Natural killer cell treated with Interleukin-12 subunit alpha and Interleukin-12 subunit beta and Interleukin-15 and Interleukin-18, amount 100 ng/mL, for 72 hours (primary cell): ENCODE measurements at regions not wholly inside any gene's neighbourhood (a gene's known extent, or its start where the extent isn't known, plus 50 kb on each side); places are given as distances from the start of the nearest gene placed in this dataset.
"Not testable (repeated sequence)": the region's sequence is repeated elsewhere in the genome, so short reads cannot be mapped to it uniquely, and the experiment has no call there.

Source experiments
- ATAC-seq, 2 donors: fragments of 150-1000 bp; cut with Tn5 transposase in 1 of 2; sonication (Bioruptor Pico), chemical (Tn5 transposase) in 1 of 2; 2 replicates each; pipeline ENCODE4 v1.10.0; 2021
- DNase-seq: peaks from one replicate; pipeline ENCODE4 v3.0.0; 2022; ENCODE audit warnings: low spot score
- H3K27ac Mint-ChIP-seq, 2 donors: 1 replicate in 1 of 2; 2 replicates in 1 of 2; pipeline ENCODE4 v1.8.0; 2022; ENCODE audit warnings: mixed read lengths in 2 of 2, mild to moderate bottlenecking in 1 of 2, moderate library complexity in 1 of 2
- H3K27me3 Mint-ChIP-seq, 2 donors: 1 replicate in 1 of 2; 2 replicates in 1 of 2; pipeline ENCODE4 v1.8.0; 2022; ENCODE audit warnings: mixed read lengths in 2 of 2
- H3K36me3 Mint-ChIP-seq: one replicate; pipeline ENCODE4 v1.8.0; 2022; ENCODE audit warnings: mixed read lengths
- H3K4me1 Mint-ChIP-seq, 2 donors: 1 replicate in 1 of 2; 2 replicates in 1 of 2; pipeline ENCODE4 v1.8.0; 2022; ENCODE audit warnings: low read depth in 2 of 2, mixed read lengths in 2 of 2, mild to moderate bottlenecking in 1 of 2
- H3K4me3 Mint-ChIP-seq: one replicate; pipeline ENCODE4 v1.8.0; 2022; ENCODE audit warnings: mixed read lengths
- H3K9me3 Mint-ChIP-seq: 2 replicates; pipeline ENCODE4 v1.8.0; 2022; ENCODE audit warnings: mixed read lengths

GRCh38 chr2:33913071-33913616 is 314.0 kb upstream of the FAM98A start:
- Mint-ChIP-seq H3K27me3 (no peaks in the 10 kb centered on the region), H3K4me1 (no peaks in the 10 kb centered on the region), H3K27ac (no peak overlapping the region), H3K9me3 (peaks cover 21% of the 10 kb centered on the region), H3K4me3 (no peak overlapping the region), H3K36me3 (no peaks in the 10 kb centered on the region)
- DNase-seq (no peak), ATAC-seq (no peak)

- ATAC-seq, result no peak
- H3K27ac Mint-ChIP-seq, result no peak overlapping the region
Measured at GRCh38 chr2:33911327-33911726, 312.2 kb upstream of the FAM98A start.

GRCh38 chr2:33909945-33910695 is 311.0 kb upstream of the FAM98A start:
- H3K4me1 Mint-ChIP-seq, result no peaks in the 10 kb centered on the region
- H3K4me3 Mint-ChIP-seq, result no peak overlapping the region
- H3K9me3 Mint-ChIP-seq, result peaks cover 18% of the 10 kb centered on the region
- no peak overlapping the region for H3K27ac Mint-ChIP-seq
- H3K27me3 Mint-ChIP-seq, result no peaks in the 10 kb centered on the region
- ATAC-seq, result no peak
- no peak for DNase-seq
- no peaks in the 10 kb centered on the region for H3K36me3 Mint-ChIP-seq

More at GRCh38 chr2:33911327-33911726, 312.2 kb upstream of the FAM98A start:
- H3K27me3 Mint-ChIP-seq, result no peaks in the 10 kb centered on the region
- no peak overlapping the region for H3K4me3 Mint-ChIP-seq
- peaks cover 21% of the 10 kb centered on the region for H3K9me3 Mint-ChIP-seq
- no peaks in the 10 kb centered on the region for H3K36me3 Mint-ChIP-seq
- DNase-seq, result no peak
- no peaks in the 10 kb centered on the region for H3K4me1 Mint-ChIP-seq

GRCh38 chr2:33907866-33908265 is 308.8 kb upstream of the FAM98A start:
- H3K9me3 Mint-ChIP-seq, result peaks cover 10% of the 10 kb centered on the region
- DNase-seq, result no peak
- H3K27ac Mint-ChIP-seq, result no peak overlapping the region
- no peaks in the 10 kb centered on the region for H3K4me1 Mint-ChIP-seq
- no peak overlapping the region for H3K4me3 Mint-ChIP-seq
- no peak for ATAC-seq
- H3K27me3 Mint-ChIP-seq, result no peaks in the 10 kb centered on the region
- H3K36me3 Mint-ChIP-seq, result no peaks in the 10 kb centered on the region

GRCh38 chr2:33906129-33906528 is 307.0 kb upstream of the FAM98A start:
- H3K4me1 Mint-ChIP-seq, H3K9me3 Mint-ChIP-seq, ATAC-seq, DNase-seq, H3K36me3 Mint-ChIP-seq, H3K4me3 Mint-ChIP-seq, H3K27me3 Mint-ChIP-seq, H3K27ac Mint-ChIP-seq: not testable (repeated sequence)

- peaks cover 7% of the 10 kb centered on the region for H3K9me3 Mint-ChIP-seq
- H3K4me3 Mint-ChIP-seq, result no peak overlapping the region
- H3K27me3 Mint-ChIP-seq, result no peaks in the 10 kb centered on the region
- DNase-seq (no peak), ATAC-seq (no peak)
- H3K4me1 Mint-ChIP-seq, result no peaks in the 10 kb centered on the region
- H3K36me3 Mint-ChIP-seq, result no peaks in the 10 kb centered on the region
- H3K27ac Mint-ChIP-seq, result no peak overlapping the region
Measured at GRCh38 chr2:33904801-33905200, 305.7 kb upstream of the FAM98A start.

GRCh38 chr2:33903701-33904100 is 304.6 kb upstream of the FAM98A start:
- Mint-ChIP-seq H3K9me3 (peaks cover 3% of the 10 kb centered on the region), H3K36me3 (no peaks in the 10 kb centered on the region), H3K4me1 (no peaks in the 10 kb centered on the region), H3K4me3 (no peak overlapping the region), H3K27ac (no peak overlapping the region), H3K27me3 (no peaks in the 10 kb centered on the region)
- ATAC-seq, result no peak
- DNase-seq, result no peak

- no peak for ATAC-seq
- no peaks in the 10 kb centered on the region for H3K36me3 Mint-ChIP-seq
Measured at GRCh38 chr2:33903215-33903614, 304.1 kb upstream of the FAM98A start.

GRCh38 chr2:33900610-33901009 is 301.5 kb upstream of the FAM98A start:
- H3K9me3 Mint-ChIP-seq, result peaks cover 7% of the 10 kb centered on the region
- H3K4me1 Mint-ChIP-seq, result no peaks in the 10 kb centered on the region
- no peaks in the 10 kb centered on the region for H3K27me3 Mint-ChIP-seq
- H3K27ac Mint-ChIP-seq, result no peak overlapping the region
- no peak overlapping the region for H3K4me3 Mint-ChIP-seq
- no peak for DNase-seq
- no peak for ATAC-seq
- no peaks in the 10 kb centered on the region for H3K36me3 Mint-ChIP-seq

More at GRCh38 chr2:33903215-33903614, 304.1 kb upstream of the FAM98A start:
- peaks cover 3% of the 10 kb centered on the region for H3K9me3 Mint-ChIP-seq
- H3K27ac Mint-ChIP-seq, result no peak overlapping the region
- DNase-seq, result no peak
- H3K4me3 Mint-ChIP-seq, result no peak overlapping the region
- no peaks in the 10 kb centered on the region for H3K4me1 Mint-ChIP-seq
- H3K27me3 Mint-ChIP-seq, result no peaks in the 10 kb centered on the region

GRCh38 chr2:33897741-33898140 is 298.6 kb upstream of the FAM98A start:
- no peaks in the 10 kb centered on the region for H3K27me3 Mint-ChIP-seq
- no peaks in the 10 kb centered on the region for H3K4me1 Mint-ChIP-seq
- no peak overlapping the region for H3K27ac Mint-ChIP-seq
- DNase-seq (no peak), ATAC-seq (no peak)
- H3K4me3 Mint-ChIP-seq, result no peak overlapping the region
- H3K36me3 Mint-ChIP-seq, result no peaks in the 10 kb centered on the region
- H3K9me3 Mint-ChIP-seq, result peaks cover 5% of the 10 kb centered on the region

- no peak for ATAC-seq
- no peak overlapping the region for H3K27ac Mint-ChIP-seq
- no peaks in the 10 kb centered on the region for H3K27me3 Mint-ChIP-seq
- no peaks in the 10 kb centered on the region for H3K36me3 Mint-ChIP-seq
- no peaks in the 10 kb centered on the region for H3K4me1 Mint-ChIP-seq
- DNase-seq, result no peak
- H3K9me3 Mint-ChIP-seq, result peaks cover 5% of the 10 kb centered on the region
- H3K4me3 Mint-ChIP-seq, result no peak overlapping the region
Measured at GRCh38 chr2:33893824-33894223, 294.7 kb upstream of the FAM98A start.

- ATAC-seq (no peak), DNase-seq (no peak)
- no peaks in the 10 kb centered on the region for H3K27me3 Mint-ChIP-seq
- H3K4me3 Mint-ChIP-seq, result no peak overlapping the region
- H3K36me3 Mint-ChIP-seq, result no peaks in the 10 kb centered on the region
- H3K27ac Mint-ChIP-seq, result no peak overlapping the region
- H3K9me3 Mint-ChIP-seq, result peaks cover 9% of the 10 kb centered on the region
- no peaks in the 10 kb centered on the region for H3K4me1 Mint-ChIP-seq
Measured at GRCh38 chr2:33891616-33892015, 292.5 kb upstream of the FAM98A start.

- H3K4me3 Mint-ChIP-seq, result no peak overlapping the region
- no peaks in the 10 kb centered on the region for H3K27me3 Mint-ChIP-seq
- H3K9me3 Mint-ChIP-seq, result peaks cover 6% of the 10 kb centered on the region
- DNase-seq, result no peak
- ATAC-seq, result no peak
- H3K36me3 Mint-ChIP-seq, result no peaks in the 10 kb centered on the region
- no peak overlapping the region for H3K27ac Mint-ChIP-seq
- H3K4me1 Mint-ChIP-seq, result no peaks in the 10 kb centered on the region
Measured at GRCh38 chr2:33890686-33891085, 291.6 kb upstream of the FAM98A start.

- DNase-seq (no peak), ATAC-seq (no peak)
- no peaks in the 10 kb centered on the region for H3K27me3 Mint-ChIP-seq
- no peaks in the 10 kb centered on the region for H3K4me1 Mint-ChIP-seq
- H3K9me3 Mint-ChIP-seq, result peaks cover 12% of the 10 kb centered on the region
- H3K4me3 Mint-ChIP-seq, result no peak overlapping the region
- no peak overlapping the region for H3K27ac Mint-ChIP-seq
- no peaks in the 10 kb centered on the region for H3K36me3 Mint-ChIP-seq
Measured at GRCh38 chr2:33877348-33878016, 278.4 kb upstream of the FAM98A start.
